NOMO-1 treated with dmso at 0.1 percent for 144 hours (cell line): ENCODE measurements at regions not wholly inside any gene's neighbourhood (a gene's known extent, or its start where the extent isn't known, plus 50 kb on each side); places are given as distances from the start of the nearest gene placed in this dataset.

ENCODE experiments used
- DNase-seq: peaks from one replicate; lab custom pipeline; 2025; ENCODE audit not compliant: unreplicated experiment; lab: John Stamatoyannopoulos, UW

- no peak for DNase-seq
Observed at GRCh38 chr7:32266932-32267475, 196.8 kb upstream of the PDE1C start.

DNA sequence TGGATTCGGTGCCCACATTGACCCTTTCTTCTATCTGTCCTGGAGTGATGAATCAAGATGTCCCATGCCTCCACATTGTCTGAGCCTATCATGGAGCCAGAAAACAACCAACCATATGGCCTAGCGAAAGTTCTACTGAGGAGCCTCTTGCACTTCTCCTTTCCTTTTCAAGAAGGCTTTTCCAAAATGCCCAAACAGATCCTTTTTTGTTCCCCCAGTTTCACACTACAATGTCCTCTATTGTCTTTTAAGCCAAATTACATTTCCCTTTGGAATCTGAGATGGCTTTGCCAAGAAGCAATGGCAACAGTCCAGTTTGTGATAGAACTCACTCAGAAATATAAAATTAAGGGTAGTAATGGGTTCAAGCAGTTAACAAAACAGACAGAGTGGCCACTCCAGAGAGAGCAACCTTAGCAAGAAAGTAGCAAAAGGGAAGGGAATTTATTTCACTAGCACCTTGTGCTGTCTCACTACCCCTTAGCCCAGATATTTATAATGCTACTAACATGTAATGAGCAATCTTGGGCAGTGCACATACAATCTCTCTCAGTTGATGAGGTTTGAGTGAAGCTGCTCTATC is 194.6 kb upstream of the PDE1C start:
- no peak for DNase-seq

GRCh38 chr7:32263611-32264010 is 193.4 kb upstream of the PDE1C start:
- DNase-seq = peak; percentile 5

DNA sequence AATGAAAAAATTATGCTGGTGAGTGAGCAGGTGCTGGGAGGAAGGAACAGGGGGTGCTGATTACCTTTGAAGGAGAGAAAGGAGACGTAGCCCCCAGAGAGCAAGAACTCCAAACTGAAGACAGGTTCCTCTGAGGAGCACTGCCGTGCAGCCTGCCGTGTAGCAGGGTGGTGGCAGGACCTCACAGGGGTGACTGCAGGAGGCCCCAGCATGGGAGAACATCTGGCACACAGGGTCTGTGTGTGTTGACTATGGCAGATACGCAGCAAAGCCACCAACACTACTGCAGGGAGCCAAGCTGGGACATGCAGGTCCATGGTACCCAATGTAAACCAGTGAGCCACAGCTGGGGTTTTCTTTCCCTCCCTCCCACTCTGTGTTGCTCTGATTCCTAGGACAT is 192.1 kb upstream of the PDE1C start:
- DNase-seq = no peak

- DNase-seq = no peak
Observed at GRCh38 chr7:32259931-32260596, 189.9 kb upstream of the PDE1C start.

- no peak for DNase-seq
Observed at GRCh38 chr7:32258265-32258664, 188.1 kb upstream of the PDE1C start.

GRCh38 chr7:32257621-32258020 is 187.4 kb upstream of the PDE1C start:
- no peak for DNase-seq

GRCh38 chr7:32256811-32257210 is 186.6 kb upstream of the PDE1C start:
- DNase-seq = no peak

GRCh38 chr7:32256376-32256775 is 186.2 kb upstream of the PDE1C start:
- DNase-seq = no peak

- no peak for DNase-seq
Observed at GRCh38 chr7:32255036-32255435, 184.8 kb upstream of the PDE1C start.

GRCh38 chr7:32253299-32253698 is 183.1 kb upstream of the PDE1C start:
- no peak for DNase-seq

- no peak for DNase-seq
Observed at GRCh38 chr7:32251659-32252058, 181.5 kb upstream of the PDE1C start.

GRCh38 chr7:32250471-32251260 is 180.5 kb upstream of the PDE1C start:
- DNase-seq = no peak

DNA sequence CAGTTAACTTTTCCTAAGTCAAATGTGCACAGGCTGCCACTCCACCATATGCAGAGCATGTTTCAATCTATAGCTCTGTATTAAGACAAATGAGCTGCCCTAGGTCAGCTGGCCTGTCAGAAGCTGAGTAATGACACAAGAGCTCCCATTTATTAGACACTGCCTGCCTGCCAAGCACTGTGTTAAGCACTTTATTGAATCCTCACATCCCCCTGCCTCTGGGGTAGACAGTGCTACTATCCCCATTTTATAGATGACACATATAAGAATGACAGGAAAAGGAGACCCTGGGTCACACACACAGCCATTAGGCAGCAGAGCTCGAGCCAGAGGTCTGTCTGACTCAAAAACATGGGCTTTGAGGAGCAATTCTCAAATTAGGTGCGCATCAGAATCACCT is 179.8 kb upstream of the PDE1C start:
- DNase-seq = no peak

- no peak for DNase-seq
Observed at GRCh38 chr7:32248522-32248921, 178.3 kb upstream of the PDE1C start.

- no peak for DNase-seq
Observed at GRCh38 chr7:32244806-32245345, 174.7 kb upstream of the PDE1C start.

GRCh38 chr7:32243687-32244290 is 173.6 kb upstream of the PDE1C start:
- DNase-seq = no peak

DNA sequence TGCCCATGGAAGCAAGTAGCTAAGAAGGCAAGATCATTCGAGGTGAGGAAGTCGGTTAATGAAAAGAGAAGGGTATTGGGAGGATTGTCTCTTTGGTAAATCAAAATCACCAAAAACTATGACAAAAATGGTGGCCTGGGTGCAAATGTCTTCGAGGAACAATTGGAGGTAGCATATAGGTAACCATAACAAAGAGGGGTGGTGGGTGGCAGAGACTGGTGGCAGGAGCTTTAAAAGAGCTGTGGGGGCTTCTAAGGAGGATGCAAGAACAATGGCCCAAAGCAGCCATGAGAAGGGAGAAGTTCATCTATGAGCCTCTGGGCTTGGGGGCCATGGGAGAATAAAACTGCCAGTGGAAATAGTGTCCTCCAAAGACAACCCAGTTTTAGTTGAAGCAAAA is 172.2 kb upstream of the PDE1C start:
- no peak for DNase-seq

DNA sequence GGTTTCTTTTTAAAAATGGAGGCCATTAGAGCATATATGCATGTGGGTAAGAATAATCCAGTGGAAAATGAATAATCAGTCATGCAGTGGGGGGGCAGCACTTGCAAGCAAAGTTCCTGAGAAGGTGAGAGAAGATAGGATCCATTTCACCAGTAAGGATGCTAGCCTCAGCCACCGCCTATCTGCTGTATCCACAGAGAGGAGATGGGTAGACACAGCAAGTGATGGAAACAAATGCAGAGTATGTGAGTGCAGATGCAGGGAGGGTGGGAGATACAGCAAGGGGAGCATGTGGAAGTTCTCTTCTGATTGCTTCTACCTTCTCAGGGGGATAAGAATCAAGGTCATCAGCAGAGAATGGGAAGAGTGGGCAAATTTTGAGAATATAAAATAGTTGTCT is 171.4 kb upstream of the PDE1C start:
- no peak for DNase-seq

GRCh38 chr7:32239764-32240163 is 169.6 kb upstream of the PDE1C start:
- DNase-seq = no peak

DNA sequence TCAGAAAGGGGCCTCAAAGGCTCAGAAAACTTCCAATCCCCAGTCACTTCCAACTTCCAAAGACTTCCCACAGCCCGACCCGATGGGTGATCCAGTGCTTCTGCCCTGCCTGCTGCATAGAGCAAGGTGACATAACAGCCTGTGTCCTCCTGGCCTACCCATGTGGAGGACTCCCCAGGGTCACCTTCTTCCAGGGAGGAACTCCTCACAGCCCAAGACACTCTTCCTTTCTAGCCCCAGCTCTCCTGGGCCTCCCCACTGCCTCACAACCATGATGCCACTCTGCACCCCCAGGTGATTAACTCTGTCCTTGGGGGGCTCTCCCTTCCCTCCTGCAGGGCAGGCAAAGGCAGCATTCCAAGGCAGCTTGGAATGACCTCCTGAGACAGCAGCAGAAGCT is 158.4 kb upstream of the PDE1C start:
- DNase-seq = no peak
